ENCODE measurements at regions not wholly inside any gene's neighbourhood (a gene's known extent, or its start where the extent isn't known, plus 50 kb on each side); places are given as distances from the start of the nearest gene placed in this dataset.
"Not testable (repeated sequence)": the region's sequence is repeated elsewhere in the genome, so short reads cannot be mapped to it uniquely, and the experiment has no call there.

DNA sequence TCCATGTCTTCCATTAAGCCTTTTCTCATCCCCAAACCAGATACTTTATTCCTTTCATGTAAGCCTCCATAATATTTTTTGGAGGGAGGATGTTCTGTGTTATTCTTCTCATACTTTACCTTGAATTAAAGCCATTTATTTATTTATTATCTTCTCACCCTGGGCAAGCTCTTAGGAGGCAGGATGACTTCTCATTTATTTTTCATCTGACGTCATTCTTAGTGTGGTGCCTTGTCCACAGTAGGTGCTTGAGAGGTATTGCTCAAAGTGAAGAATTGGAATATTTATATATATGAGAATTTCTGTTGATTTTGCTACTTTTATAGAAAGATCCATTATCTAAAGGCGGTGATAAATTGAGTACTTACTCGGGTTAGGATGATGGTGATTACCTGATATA is 458.3 kb upstream of the ACTBL2 start:
- DNase-seq (ENCODE audit: low spot score) = no peak

DNA sequence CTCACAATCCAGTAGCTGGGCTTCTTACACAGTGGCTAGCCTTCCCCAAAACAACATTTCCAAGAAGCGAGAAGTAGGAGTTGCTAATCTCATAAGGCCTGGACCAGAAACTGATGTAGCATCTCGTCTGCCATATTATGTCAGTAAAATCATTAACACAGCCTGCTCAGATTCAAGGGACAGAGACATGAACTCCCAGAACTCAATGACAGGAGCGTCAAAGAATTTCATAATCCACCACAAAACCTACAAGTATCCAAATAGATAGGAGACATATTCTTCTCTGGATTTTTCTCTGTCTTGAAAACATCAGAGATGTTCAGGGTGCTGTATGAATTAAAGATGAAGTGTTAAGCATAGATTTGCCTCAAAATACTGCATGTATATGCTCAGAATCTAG is 457.6 kb upstream of the ACTBL2 start:
- no peak for DNase-seq (ENCODE audit: low spot score)

DNA sequence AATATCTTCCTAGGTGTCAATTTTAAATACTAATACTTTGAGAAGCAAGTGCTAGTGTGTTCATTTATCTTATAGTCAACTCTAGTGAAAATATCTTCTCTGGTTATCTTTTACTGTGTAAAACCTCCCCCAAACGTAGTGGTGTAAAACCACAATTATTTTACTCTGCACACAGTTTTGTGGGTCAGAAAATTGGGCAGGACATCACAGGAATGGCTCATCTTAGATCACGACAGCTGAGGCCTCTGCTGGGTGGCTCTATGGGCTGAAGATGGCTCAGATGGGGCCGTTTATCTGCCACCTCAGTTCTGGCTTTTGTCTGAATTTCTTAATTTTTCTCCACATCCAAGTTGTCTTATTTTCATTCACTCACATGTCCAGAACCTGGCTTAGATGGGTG is 457.2 kb upstream of the ACTBL2 start:
- DNase-seq (ENCODE audit: low spot score) = no peak

DNA sequence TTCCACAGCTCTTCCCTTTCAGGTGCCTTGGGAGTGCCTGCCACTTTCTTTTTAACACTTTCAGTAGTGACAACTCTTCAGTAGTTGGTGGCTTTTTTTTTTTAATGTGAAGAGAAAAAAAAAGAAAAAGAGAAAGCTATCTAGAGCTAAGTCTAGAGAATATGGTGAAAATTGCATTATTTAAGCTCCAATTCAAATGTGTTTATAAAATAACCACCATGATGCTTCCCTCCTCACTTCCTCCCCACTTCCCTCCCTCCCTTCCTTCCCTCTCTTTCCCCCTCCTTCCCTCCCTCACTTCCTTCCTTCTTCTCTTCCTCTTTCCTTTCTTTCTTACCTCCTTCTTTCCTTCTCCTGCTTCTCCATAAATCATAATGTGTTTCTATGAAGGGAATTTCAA is 456.7 kb upstream of the ACTBL2 start:
- no peak for DNase-seq (ENCODE audit: low spot score)

DNA sequence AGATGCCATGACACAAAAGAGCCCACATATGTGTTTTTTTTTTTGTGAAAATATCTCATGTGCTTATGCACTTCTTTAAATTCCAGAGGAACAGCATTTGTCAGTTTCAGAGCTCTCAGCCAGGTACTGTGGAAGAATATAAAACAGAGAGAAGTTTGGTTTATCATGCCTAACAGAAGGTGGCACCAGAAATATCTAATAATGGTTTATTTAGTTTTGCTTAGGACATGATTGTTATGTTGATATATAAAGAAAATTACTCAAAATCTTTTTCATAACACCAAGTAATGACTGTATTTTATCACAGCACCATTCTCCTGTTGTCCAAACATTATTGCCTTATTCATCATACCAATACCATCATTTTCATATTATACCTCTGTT is 455.6 kb upstream of the ACTBL2 start:
- DNase-seq (ENCODE audit: low spot score) = no peak

DNA sequence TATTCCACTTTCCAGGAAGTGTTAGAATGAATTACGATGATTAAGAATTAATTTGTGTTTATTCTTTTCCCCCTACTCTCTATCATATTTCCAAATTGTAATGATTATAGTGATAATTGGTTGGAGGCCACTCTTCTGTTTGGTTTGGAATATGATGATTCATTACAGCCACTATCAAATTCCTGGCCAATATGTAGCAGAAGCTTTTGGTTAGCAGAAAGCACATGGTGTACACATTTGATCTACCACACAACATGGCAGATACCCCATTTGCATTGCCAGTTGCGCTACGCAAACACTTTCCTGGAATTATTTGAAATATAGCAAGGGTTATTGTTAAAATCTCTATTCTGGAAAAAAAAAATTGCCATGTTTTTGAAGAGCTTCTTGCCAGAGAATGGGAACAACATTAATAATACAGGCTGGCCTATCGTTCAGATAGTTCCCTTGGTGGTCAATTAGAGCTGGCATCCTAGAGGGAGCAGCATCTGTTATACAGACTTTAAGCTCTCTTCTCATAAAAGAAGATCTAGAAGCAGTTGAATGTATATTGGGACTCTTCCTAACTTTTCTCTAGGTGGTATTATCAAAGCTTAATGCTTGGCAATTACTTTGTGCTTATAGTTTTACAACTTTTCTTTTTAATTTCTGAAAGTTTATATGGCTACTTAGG is 455.0 kb upstream of the ACTBL2 start:
- no peak for DNase-seq (ENCODE audit: low spot score)

DNA sequence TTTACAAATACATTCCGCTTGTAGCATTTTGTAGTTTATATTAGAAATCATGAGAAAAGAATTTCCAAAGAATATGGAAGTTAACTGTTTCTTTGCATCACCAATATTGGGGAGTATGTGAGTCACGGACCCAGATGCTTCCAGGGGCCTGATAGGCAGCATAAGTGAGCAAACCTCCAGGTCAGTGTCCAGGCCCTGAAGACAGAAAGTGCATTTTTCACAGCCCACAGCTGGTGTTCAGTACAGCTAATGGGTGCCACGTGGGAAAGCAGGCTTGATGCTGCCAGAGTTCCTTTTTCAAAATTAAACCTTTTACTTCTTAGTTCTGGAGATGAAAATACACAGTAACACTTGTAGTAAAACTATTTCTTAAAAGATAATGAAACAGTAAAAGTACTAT is 454.4 kb upstream of the ACTBL2 start:
- no peak for DNase-seq (ENCODE audit: low spot score)

DNA sequence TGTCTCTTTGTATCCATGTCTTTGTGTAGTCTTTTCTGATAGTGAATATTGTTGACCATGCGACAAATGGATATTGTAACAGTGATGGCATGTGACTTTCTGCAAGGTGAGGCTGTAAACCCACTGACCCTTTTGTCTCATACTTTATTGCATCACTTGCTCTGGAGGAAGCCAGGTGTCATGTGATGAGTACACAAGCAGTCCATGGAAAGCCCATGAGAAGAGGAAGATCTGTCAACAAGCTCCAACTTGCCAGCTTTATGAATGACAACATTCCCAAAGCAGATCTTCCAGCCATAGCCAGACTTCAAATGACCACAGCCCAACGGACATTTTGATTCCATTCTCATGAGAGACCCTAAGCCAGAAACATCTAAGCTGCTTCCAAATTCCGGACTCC is 450.1 kb upstream of the ACTBL2 start:
- no peak for DNase-seq (ENCODE audit: low spot score)

DNA sequence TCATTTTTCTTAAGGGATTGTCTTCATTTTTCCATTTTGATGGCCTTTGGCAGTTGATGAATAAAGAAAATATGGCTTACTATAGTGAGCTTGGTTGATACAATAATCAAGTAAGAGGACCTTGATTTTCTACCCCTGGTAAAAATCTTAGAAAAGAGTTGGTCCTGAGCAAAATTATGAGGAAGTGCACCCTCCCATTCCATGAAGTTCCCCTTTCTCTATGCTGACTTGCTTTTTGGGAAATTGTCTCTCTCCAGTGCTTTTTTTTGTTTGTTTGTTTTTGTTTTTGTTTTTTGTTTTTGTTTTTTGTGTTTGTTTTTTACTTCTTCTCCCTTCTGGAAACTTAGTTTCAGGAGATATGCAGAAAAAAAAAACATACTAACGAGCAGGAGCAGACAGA is 449.2 kb upstream of the ACTBL2 start:
- DNase-seq (ENCODE audit: low spot score) = no peak

DNA sequence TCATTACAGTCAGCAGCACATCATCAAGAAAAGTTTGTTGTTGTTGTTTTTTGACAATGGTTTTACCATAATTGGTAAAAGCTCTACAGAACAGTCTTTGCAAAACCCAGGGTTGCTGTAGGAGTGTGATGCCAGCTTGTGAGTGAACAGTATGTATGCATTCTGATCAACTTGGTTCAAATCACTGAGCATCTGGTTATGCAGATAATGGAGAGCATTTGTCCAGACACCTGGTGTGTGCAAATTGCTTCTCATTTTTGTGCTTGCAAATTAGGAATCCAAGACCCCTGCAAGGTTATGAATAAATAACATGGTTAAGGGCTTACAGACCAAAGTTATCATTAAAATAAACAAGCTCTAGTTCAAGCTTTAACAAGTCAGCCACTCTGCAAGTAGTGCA is 448.7 kb upstream of the ACTBL2 start:
- no peak for DNase-seq (ENCODE audit: low spot score)

DNA sequence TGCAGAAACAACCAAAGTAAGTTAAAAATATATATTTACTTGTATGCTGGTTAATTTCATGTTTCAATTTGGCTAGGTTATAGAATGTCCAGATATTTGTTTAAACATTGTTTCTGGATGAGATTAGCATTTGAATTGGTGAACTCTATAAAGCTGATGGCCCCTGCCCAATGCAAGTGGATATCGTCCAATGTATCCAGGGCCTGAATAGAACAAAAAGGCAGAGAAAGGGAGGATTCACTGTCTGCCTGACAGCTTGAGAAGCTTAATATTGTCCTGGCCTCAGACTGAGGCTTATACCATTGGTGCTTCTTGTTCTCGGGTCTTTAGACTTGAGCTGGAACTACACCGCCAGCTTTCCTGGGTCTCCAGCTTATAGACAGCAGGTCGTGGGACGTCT is 446.7 kb upstream of the ACTBL2 start:
- no peak for DNase-seq (ENCODE audit: low spot score)

DNA sequence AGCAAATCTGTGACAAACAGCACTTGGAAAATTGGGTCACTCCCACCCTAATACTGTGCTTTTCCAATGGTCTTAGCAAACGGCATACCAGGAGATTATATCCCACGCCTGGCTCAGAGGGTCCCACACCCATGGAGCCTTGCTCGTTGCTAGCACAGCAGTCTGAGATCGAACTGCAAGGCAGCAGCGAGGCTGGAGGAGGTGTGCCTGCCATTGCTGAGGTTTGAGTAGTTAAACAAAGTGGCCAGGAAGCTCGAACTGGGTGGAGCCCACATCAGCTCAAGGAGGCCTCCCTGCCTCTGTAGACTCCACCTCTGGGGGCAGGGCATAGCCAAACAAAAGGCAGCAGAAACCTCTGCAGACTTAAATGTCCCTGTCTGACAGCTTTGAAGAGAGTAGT is 440.5 kb upstream of the ACTBL2 start:
- not testable (repeated sequence) for DNase-seq (ENCODE audit: low spot score)

DNA sequence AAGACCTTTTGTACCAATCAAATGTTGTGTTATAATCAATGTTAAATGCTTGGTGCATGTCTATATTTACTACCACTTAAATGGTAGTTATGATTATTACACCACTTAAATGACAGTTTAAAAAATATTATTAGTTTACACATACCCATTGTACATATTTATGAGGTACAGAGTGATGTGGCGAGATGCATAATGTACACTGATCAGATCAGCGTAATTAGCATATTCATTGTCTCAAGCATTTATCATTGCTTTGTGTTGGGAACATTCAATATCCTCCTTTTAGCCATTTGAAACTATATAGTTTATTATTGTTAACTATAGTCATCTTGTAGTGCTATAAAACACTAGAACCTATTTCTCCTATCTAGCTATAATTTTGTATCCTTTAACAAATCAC is 434.4 kb upstream of the ACTBL2 start:
- no peak for DNase-seq (ENCODE audit: low spot score)

DNA sequence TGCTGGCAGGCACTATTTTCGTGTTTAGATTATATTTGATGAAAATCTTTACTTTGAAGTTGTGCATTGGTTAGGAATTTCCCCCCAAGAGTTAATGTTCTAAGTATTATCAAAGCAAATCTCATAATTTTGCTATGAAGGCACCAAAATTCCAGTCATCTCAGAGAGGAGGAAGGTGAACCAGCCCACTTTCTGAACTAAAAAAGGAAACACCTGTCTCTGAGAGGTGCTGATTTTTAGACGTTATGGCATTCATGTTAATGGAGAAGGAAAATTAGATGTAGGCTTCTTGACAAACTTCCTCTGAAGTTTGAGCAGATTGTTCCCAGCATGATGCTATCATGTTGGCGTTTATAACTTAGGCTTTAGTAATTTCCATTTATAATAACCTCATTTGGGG is 432.9 kb upstream of the ACTBL2 start:
- DNase-seq (ENCODE audit: low spot score) = no peak

DNA sequence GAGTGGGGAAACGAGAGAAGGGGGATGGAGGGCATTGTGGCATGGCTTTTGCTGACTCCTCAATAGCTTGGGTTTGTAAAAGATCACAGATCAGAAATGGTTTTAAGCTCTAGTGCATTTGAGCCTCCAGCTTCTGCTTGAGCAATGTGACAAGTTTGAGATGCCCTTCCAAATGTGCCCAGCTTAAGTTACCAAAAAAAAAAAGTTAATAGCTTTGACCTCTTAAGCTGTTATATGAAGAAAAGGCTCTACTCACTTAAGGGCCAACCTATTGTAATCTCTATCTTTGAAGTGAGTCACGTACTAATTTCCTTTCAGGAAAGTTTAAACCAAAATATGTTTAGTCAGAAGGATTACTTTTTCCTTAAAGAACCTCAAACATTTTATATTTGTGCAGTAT is 428.8 kb upstream of the ACTBL2 start:
- DNase-seq (ENCODE audit: low spot score) = no peak

DNA sequence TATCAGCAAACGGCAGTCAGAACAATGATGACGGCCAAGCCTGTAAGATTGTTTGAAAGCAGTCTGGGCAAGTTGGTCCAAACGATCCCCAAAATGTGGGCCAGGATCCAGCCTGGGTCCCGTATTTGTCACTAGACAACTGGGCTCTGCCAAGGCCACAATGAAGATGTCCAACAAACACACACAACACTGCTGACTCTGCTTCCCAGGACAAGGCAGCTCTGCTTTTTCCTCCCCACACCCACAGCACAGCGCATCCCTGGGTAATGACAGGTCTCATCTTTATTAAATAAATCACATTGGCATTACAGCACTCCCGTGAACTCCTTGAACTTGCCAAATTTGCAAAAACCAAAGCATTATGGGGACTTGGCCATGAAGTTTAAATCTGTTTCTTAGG is 424.1 kb upstream of the ACTBL2 start:
- no peak for DNase-seq (ENCODE audit: low spot score)

DNA sequence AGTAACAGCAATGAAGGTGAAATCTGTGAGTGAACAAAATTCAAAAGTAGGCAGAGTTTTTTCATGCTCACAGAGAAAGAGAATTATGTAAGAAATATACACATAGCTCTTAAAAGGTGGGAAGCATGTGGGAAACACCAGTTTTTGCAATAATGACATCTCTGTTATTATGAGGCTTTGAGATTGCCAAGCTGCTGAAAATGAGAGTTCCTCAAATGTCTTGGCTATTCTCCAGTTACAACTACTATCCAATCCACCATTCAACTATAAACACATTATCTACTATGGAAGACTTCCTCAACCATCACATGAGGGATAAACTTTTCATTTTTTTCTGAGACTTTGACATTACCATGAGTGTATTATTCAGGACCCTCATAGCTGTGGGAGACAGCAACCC is 420.8 kb upstream of the ACTBL2 start:
- no peak for DNase-seq (ENCODE audit: low spot score)

DNA sequence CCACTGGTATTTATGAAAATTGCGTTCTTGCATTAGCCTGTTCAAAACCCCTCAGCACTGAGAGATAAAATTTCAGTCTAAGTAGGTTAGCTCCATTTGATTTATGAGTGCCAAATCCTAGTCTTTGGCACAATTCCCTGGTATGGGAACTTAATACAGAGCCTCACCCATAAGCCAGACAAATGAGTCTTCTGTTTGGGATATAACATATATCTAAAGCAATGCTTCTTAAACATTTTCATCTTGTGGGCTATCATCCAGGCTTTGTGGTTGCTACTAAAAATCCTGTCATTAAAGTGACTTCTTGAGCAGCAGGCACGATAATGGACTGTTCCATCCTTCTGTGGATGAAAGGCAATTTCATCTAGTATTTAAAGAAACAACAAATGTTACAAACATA is 419.5 kb upstream of the ACTBL2 start:
- DNase-seq (ENCODE audit: low spot score) = no peak

DNA sequence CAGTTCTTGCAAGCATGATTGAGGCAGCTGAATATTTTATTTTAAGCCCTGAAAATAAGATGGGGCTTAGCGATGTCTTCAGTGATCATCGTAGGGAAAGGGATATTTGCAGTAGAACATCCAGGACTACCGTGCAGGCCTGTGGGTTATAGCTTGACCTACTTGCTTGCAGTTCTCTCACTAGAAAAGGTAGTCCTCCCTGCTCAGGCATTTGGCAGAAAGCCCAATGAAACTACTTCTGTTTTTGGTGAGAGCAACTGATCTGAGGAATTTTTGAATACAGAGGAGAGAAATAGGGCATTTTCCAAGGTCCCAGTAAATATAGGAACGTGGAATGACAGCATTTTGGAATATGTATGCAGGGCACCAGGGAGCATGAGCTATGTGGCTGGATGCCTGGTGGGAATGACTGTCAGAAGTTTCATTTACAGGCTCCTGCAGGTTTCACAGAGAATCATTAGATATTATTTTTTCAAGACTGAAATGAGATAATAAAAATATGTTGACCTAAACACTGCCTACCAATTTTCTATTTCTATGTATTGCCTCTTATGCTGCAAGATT is 417.9 kb upstream of the ACTBL2 start:
- DNase-seq (ENCODE audit: low spot score) = no peak

DNA sequence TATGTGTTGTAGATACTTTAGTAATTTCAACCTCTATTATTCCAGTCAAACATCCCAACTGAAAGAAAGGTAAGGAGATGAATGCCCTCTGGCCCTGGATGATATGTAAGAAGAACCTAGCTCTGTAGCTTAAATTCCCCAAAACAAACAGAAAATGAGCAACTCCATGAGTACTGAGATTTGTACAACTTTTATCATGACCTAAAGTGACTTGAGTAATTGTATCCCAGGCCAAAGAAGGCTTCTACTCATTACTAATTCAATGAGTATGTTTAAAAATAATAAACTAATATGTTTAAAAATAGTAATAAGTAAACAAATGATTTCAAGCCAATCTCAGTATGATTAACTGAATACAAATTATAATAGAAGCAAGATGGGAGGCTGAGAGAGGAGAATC is 414.0 kb upstream of the ACTBL2 start:
- DNase-seq (ENCODE audit: low spot score) = no peak

DNA sequence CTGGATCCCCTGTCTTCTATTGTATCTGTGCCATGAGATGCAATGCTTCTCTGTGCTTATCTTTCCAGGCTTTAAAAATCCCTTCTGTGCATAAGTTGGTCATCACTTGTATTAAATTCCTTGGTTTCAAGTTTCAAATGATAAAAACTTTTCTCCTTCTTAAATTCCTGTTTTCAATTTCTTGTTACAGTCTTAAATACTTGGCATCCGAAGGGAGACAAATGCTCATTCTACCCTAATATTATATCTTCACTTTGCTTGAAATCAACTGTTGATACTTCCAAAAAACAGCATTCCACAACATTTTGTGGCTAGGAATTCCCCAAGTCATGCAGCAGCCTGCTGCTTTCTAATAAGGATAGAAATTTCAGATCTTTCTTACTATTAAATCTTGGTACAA is 413.2 kb upstream of the ACTBL2 start:
- DNase-seq (ENCODE audit: low spot score) = no peak

DNA sequence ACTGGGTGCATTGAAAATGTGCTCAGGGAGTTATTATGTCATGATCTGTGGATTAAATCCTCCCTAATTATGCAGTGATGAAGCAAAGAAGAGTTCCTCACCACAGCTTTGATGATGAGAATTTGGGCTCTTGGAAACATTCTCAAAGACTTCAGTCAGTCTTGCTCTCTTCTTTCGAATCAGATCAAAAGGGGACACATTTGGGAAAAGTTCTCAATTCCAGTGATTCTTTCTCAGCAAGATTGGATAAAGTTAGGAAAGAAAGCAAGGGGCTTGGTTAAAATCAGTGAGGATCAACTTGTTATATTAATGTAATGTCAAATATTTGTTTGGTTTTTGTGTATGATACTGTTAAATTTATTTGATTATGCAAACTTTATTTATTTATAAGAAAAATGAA is 411.3 kb upstream of the ACTBL2 start:
- DNase-seq (ENCODE audit: low spot score) = no peak

DNA sequence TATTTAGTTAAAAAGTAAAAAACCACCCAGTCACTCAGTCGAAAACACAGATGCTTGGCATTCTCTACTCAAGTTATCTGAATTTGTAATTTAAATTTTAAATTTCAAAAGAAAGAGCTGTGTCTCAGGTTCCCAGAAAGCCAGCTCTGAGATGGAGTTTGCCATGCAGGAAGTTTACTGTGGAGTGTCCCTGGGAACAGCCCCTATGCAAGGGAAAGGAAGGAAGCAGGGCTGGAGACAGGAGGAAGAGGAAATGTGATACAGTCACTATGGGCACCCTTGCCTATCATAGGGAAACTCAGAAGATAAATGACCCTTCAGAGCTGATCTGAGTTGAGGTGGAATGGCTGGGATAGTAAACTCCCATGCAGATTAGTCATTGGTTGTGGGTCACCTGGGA is 408.8 kb upstream of the ACTBL2 start:
- no peak for DNase-seq (ENCODE audit: low spot score)

DNA sequence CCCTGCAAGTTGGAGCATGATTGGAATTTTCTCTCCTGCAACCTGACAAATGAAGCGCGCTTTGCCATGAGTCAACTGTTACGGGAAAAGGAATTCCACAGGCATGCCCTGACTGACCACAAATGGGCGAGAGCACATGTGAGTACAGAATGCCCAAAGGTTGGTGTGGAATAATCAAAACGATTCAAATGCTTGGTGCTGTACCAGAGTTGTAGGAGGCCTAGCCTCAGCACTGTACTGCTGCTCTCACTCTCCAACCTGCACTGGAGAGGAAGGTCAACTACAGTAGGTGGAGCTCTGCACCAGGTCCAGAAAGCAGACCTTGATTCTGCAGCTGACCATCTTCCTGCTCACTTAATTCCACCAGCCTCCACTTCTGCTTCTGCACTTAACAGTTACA is 406.9 kb upstream of the ACTBL2 start:
- no peak for DNase-seq (ENCODE audit: low spot score)

Data from hematopoietic multipotent progenitor cell treated with erythropoietin and hydrocortisone succinate and interleukin-3 and kit ligand, for 15 days (in vitro differentiated cells).